ENCODE measurements at regions not wholly inside any gene's neighbourhood (a gene's known extent, or its start where the extent isn't known, plus 50 kb on each side); places are given as distances from the start of the nearest gene placed in this dataset.

- no peak for DNase-seq
These were observed 168.7 kb upstream of the FMN2 start for GRCh38 chr1:239922778-239923522.

GRCh38 chr1:239924741-239925350 is 166.8 kb upstream of the FMN2 start:
- no peak for DNase-seq

- DNase-seq: no peak
These were observed 165.5 kb upstream of the FMN2 start for GRCh38 chr1:239926184-239926583.

DNA sequence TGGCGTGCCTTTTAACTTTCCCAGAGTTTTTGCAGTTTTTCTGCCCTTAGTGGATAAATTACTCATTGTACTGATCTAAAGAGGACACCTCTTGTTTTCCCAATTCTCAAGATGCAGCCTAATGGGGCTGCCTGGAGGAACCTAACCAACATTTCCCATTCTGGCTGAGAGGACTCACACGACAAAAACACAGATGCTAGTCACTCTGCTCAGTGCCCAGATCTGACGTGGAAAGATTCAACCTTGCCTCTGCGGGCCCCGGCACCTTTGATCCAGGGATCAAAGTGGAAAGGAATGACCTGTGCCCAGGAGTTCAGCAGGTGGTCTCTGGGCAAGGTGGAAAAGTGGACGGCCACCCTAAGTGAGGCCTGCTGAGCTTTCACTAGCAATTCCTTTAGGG is 162.4 kb upstream of the FMN2 start:
- DNase-seq: no peak

GRCh38 chr1:239930686-239931262 is 160.9 kb upstream of the FMN2 start:
- DNase-seq: no peak

GRCh38 chr1:239931341-239931740 is 160.3 kb upstream of the FMN2 start:
- no peak for DNase-seq

- no peak for DNase-seq
These were observed 152.1 kb upstream of the FMN2 start for GRCh38 chr1:239939602-239940001.

- DNase-seq: no peak
These were observed 147.9 kb upstream of the FMN2 start for GRCh38 chr1:239943761-239944160.

DNA sequence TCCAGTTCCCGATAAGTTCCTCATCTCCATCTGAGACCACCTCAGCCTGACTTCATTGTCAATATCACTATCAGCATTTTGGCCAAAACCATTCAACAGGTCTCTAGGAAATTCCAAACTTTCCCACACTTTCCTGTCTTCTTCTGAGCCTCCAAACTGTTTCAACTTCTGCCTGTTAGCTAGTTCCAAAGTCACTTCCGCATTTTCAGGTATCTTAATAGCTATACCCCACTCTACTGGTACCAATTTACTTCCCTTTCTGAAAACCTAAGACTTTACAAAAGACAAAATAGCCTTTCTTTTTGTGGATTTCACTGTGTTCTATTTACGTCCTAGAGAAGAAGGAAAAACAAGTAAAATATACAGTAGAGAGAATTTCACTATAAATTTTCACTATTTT is 147.0 kb upstream of the FMN2 start:
- DNase-seq: no peak

- no peak for DNase-seq
These were observed 143.9 kb upstream of the FMN2 start for GRCh38 chr1:239947801-239948200.

- peak in 33 of 56 donors; percentile 3 to 86 (median 29) for DNase-seq
These were observed 140.1 kb upstream of the FMN2 start for GRCh38 chr1:239951511-239952140.

DNA sequence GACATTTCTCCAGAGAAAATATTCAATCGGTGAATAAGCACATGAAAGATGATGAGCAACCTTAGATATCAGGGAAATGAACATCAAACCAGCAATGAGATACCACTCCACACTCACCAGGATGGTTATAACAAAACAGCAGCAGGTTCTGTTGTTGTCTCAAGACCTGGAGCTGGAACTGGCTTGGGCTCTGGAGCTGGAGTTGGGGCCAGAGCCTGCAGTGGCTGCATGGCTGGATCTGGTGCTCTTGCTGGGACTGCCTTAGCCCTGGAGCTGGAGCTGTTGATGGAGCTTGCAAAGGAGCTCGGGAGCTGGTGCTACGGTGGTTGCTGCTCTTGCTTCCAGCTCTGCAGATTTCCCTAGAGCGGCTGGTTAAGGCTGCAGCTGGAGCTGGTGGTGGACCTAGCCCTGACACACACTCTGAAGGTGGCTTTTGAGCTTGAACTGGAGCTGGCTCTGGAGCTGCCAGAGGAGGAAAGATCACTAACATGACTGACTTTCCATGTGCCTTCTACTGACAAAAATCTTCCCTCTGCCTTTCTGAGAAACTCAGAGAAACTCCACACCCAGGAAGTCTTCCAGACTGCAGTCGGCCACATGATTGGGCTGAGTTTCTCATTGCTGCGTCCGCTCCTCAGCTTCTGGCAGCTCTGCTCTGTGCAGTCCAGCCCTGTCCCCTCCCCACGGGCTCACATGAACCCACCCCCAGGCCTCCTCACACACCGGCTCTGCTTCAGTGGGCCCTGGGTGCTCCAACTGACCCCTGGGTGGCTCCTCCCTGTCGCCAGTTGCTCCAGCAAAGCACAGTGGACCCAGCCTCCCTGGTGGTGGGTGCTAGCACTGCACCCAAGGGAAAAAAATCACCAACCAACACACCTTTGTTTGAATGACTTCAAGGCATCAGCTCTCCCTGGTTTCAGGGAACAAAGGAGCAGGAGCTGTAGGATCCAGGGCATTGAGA is 139.1 kb upstream of the FMN2 start:
- no peak for DNase-seq

GRCh38 chr1:239954836-239955235 is 136.8 kb upstream of the FMN2 start:
- DNase-seq: no peak

- DNase-seq: no peak
These were observed 136.3 kb upstream of the FMN2 start for GRCh38 chr1:239955431-239955830.

GRCh38 chr1:239956263-239956662 is 135.4 kb upstream of the FMN2 start:
- DNase-seq: no peak

DNA sequence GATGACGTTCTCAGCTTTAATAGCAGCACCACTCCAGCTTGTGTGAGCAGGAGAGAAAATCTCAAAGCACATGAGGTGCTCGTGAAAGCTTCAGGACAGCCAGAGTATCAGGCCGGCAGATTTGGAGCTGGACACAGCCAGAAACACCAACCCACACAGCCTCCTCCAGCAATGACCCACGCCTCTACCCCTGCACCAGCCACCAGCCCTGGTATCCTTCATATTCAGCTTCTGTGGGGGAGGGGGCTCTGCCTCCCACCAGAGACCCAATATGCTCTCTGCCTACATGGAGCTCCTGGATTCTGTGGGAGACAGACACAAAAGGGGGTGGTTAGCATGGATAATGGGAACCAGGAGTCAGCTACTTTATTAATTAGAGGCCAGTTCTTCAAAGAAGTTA is 133.6 kb upstream of the FMN2 start:
- no peak for DNase-seq

GRCh38 chr1:239960366-239960765 is 131.3 kb upstream of the FMN2 start:
- no peak for DNase-seq

- DNase-seq: no peak
These were observed 127.8 kb upstream of the FMN2 start for GRCh38 chr1:239963856-239964255.

DNA sequence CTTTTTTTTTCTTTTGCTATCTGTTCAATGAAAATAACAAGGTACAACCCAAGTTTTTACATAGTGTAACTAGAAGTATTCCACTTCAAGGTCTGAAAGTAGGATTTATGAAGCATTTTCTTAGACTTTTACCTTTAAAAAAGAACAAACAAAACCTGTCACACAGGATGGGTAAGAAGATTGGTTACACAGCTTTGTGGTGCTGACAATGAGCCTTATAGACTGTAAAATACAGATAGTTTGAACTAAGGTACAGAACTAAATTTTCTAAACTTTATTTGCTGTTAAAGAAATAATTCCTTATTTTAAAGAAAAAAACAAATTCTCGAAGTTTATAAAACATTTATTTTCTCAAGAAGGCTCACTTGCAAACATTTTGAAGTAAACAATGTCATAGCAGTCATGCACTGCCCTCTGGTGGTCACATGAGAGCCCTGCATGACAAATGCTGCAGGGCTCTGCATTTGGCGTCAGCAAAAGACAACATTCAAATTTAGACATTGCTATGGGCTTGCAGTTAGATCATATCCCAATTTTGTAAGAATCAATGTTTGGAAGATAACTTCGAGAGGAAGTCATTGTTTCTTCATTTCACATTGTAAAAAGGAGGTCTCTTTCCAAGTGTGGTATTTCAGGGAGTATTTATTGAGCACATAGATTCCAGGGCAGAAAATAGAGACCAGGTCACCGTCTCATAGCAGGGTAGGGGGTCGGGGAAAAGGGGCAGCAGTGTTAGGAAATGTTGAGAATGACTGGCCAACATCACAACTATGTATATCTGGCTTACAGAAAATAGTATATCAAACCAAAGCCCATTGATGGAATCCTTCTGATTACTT is 115.3 kb upstream of the FMN2 start:
- DNase-seq: peak in 24 of 56 donors; percentile 1 to 78 (median 19)

DNA sequence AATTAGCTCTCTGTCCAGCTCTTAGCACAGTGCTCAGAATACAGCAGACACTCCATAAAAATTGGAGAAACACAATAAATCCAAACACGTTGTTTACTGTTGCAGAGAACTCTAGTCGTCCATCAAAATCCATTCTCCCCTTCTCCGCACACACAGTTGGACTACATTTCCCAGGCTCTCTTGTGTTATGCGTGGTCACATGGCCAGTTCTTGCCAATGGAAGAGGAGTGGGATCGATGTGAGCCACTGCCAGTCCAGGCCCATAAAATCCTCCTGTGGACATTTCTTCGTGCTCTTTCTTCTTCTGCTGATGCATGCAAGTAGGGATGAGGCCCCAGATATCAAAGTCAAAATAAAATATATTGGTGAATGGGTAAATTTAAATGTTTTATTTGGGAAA is 114.3 kb upstream of the FMN2 start:
- DNase-seq: no peak

Measured in amygdala (tissue), 56 donors.